Uterus (tissue), 3 donors: ENCODE measurements at regions not wholly inside any gene's neighbourhood (a gene's known extent, or its start where the extent isn't known, plus 50 kb on each side); places are given as distances from the start of the nearest gene placed in this dataset.

Source experiments
- DNase-seq, 2 donors: peaks; one replicate each; pipeline ENCODE4 v3.0.0-alpha.2; 2019 to 2020
- H3K27ac ChIP-seq, 2 donors: fragments of 200-600 bp; sonication (generic); 1 replicate in 1 of 2; 2 replicates in 1 of 2; pipeline ENCODE4 v1.5.1; 2016 to 2018
- H3K27me3 ChIP-seq, 2 donors: fragments of 200-600 bp; sonication (generic); one replicate each; pipeline ENCODE4 v1.5.1; 2018 to 2019; ENCODE audit warnings: control low read depth in 1 of 2
- H3K36me3 ChIP-seq, 2 donors: fragments of 200-600 bp; sonication (generic); one replicate each; pipeline ENCODE4 v1.5.1; 2019; ENCODE audit warnings: control low read depth in 1 of 2
- H3K4me1 ChIP-seq, 2 donors: fragments of 200-600 bp; sonication (generic); one replicate each; pipeline ENCODE4 v1.5.1; 2018 to 2019; ENCODE audit warnings: control low read depth in 1 of 2
- H3K4me3 ChIP-seq, 2 donors: fragments of 200-600 bp; sonication (generic); 1 replicate in 1 of 2; 2 replicates in 1 of 2; pipeline ENCODE4 v1.5.1; 2018 to 2019; ENCODE audit warnings: mild to moderate bottlenecking in 1 of 2
- H3K9me3 ChIP-seq, 2 donors: fragments of 200-600 bp; sonication (generic); one replicate each; pipeline ENCODE4 v1.5.1; 2019; ENCODE audit warnings: control low read depth in 1 of 2
- CTCF ChIP-seq, 4 experiments: fragments of 200-600 bp in 2 of 4; fragments of 450-650 bp in 2 of 4; sonication (generic) in 2 of 4; IDR thresholded peaks; one replicate each; pipeline ENCODE4 v1.5.1; 2016 to 2019; ENCODE audit warnings: antibody characterized with exemption in 4 of 4, mild to moderate bottlenecking in 2 of 4, moderate library complexity in 1 of 4
- POLR2A ChIP-seq, 2 donors: fragments of 450-650 bp; IDR thresholded peaks; one replicate each; pipeline ENCODE4 v1.6.1; 2016; ENCODE audit warnings: antibody characterized with exemption in 2 of 2, mild to moderate bottlenecking in 1 of 2, moderate library complexity in 1 of 2
- intact Hi-C: fragments of 100-400 bp; cut with DNase I; formaldehyde crosslinking; loops from one replicate; pipeline ENCODE4 v1.15.1; 2023; ENCODE audit warnings: low total_unique reads
- donor health status: DM: yes; HTN: yes; CAD: no.

- DNase-seq: no peak
Observed at GRCh38 chr20:57073402-57073801, 193.0 kb downstream of the BMP7 start.

GRCh38 chr20:57074386-57074785 is 192.1 kb downstream of the BMP7 start:
- TF ChIP-seq POLR2A (IDR thresholded peaks at IDR 0.05) (no peak), CTCF (IDR thresholded peaks at IDR 0.05) (no peak)
- H3K27me3 ChIP-seq: no peaks in the 10 kb centered on the region
- no peak overlapping the region for H3K27ac ChIP-seq
- H3K4me1 ChIP-seq: no peaks in the 10 kb centered on the region
- intact Hi-C loops: no loop called here
- no peaks in the 10 kb centered on the region for H3K9me3 ChIP-seq
- no peak overlapping the region for H3K4me3 ChIP-seq
- no peak for DNase-seq
- H3K36me3 ChIP-seq: no peaks in the 10 kb centered on the region

More at GRCh38 chr20:57073402-57073801, 193.0 kb downstream of the BMP7 start:
- H3K9me3 ChIP-seq: no peaks in the 10 kb centered on the region
- H3K27ac ChIP-seq: no peak overlapping the region
- no peaks in the 10 kb centered on the region for H3K27me3 ChIP-seq
- intact Hi-C loops: no loop called here
- H3K36me3 ChIP-seq: no peaks in the 10 kb centered on the region
- TF ChIP-seq POLR2A (IDR thresholded peaks at IDR 0.05) (no peak), CTCF (IDR thresholded peaks at IDR 0.05) (no peak)
- no peak overlapping the region for H3K4me3 ChIP-seq
- H3K4me1 ChIP-seq: no peaks in the 10 kb centered on the region

GRCh38 chr20:57075181-57075580 is 191.3 kb downstream of the BMP7 start:
- no peaks in the 10 kb centered on the region for H3K4me1 ChIP-seq
- H3K36me3 ChIP-seq: no peaks in the 10 kb centered on the region
- no peaks in the 10 kb centered on the region for H3K9me3 ChIP-seq
- intact Hi-C loops: no loop called here
- DNase-seq: no peak
- H3K27me3 ChIP-seq: no peaks in the 10 kb centered on the region
- TF ChIP-seq CTCF (IDR thresholded peaks at IDR 0.05): no peak
- H3K4me3 ChIP-seq: no peak overlapping the region
- no peak overlapping the region for H3K27ac ChIP-seq

GRCh38 chr20:57075603-57076002 is 190.8 kb downstream of the BMP7 start:
- intact Hi-C loops: no loop called here
- H3K4me1 ChIP-seq: no peaks in the 10 kb centered on the region
- no peak for TF ChIP-seq CTCF (IDR thresholded peaks at IDR 0.05)
- TF ChIP-seq POLR2A (IDR thresholded peaks at IDR 0.05): no peak
- H3K9me3 ChIP-seq: no peaks in the 10 kb centered on the region
- H3K27ac ChIP-seq: no peak overlapping the region
- no peaks in the 10 kb centered on the region for H3K36me3 ChIP-seq
- no peaks in the 10 kb centered on the region for H3K27me3 ChIP-seq
- no peak for DNase-seq
- H3K4me3 ChIP-seq: no peak overlapping the region

- intact Hi-C loops: no loop called here
- Histone ChIP-seq H3K27me3 (no peaks in the 10 kb centered on the region), H3K27ac (no peak overlapping the region), H3K36me3 (no peaks in the 10 kb centered on the region), H3K4me1 (no peaks in the 10 kb centered on the region), H3K9me3 (no peaks in the 10 kb centered on the region), H3K4me3 (no peak overlapping the region)
- DNase-seq: no peak
- no peak for TF ChIP-seq POLR2A (IDR thresholded peaks at IDR 0.05)
Observed at GRCh38 chr20:57076152-57076652, 190.2 kb downstream of the BMP7 start.

- Histone ChIP-seq H3K27me3 (no peaks in the 10 kb centered on the region), H3K36me3 (no peaks in the 10 kb centered on the region), H3K4me3 (no peak overlapping the region), H3K9me3 (no peaks in the 10 kb centered on the region), H3K27ac (no peak overlapping the region), H3K4me1 (no peaks in the 10 kb centered on the region)
- TF ChIP-seq POLR2A (IDR thresholded peaks at IDR 0.05) (no peak), CTCF (IDR thresholded peaks at IDR 0.05) (no peak)
- no peak for DNase-seq
- intact Hi-C loops: no loop called here
Observed at GRCh38 chr20:57076951-57077350, 189.5 kb downstream of the BMP7 start.
